Astrocyte (in vitro differentiated cells and primary cell): ENCODE measurements at regions not wholly inside any gene's neighbourhood (a gene's known extent, or its start where the extent isn't known, plus 50 kb on each side); places are given as distances from the start of the nearest gene placed in this dataset.

Experiments used
- DNase-seq: peaks from one replicate; pipeline ENCODE4 v3.0.0-alpha.2; 2010; ENCODE audit warnings: low read depth
- FAIRE-seq: peaks from 2 replicates; lab custom pipeline; 2011; peaks lifted over from hg19 to GRCh38; lab: Jason Lieb, UNC
- H2AFZ ChIP-seq: 2 replicates; pipeline ENCODE4 v1.6.0; 2012; ENCODE audit warnings: low read depth, low read length, inconsistent platforms
- H3K27ac ChIP-seq: 2 replicates; pipeline ENCODE4 v1.5.1; 2011; ENCODE audit warnings: low read depth, low read length, inconsistent platforms
- H3K27me3 ChIP-seq: 2 replicates; pipeline ENCODE4 v1.6.0; 2011; ENCODE audit warnings: low read length, inconsistent platforms; ENCODE audit not compliant: insufficient read depth
- H3K36me3 ChIP-seq: 2 replicates; pipeline ENCODE4 v1.5.1; 2011; ENCODE audit warnings: low read length, inconsistent platforms; ENCODE audit not compliant: insufficient read depth
- H3K4me1 ChIP-seq: 2 replicates; pipeline ENCODE4 v1.5.1; 2011; ENCODE audit warnings: low read length, inconsistent platforms; ENCODE audit not compliant: insufficient read depth
- H3K4me2 ChIP-seq: 2 replicates; pipeline ENCODE4 v1.6.0; 2012; ENCODE audit warnings: low read length, inconsistent platforms
- H3K4me3 ChIP-seq: 2 replicates; pipeline ENCODE4 v1.5.1; 2011; ENCODE audit warnings: low read depth, mild to moderate bottlenecking, low read length, inconsistent platforms; ENCODE audit not compliant: insufficient read depth
- H3K79me2 ChIP-seq: 2 replicates; pipeline ENCODE4 v1.6.0; 2012; ENCODE audit warnings: mild to moderate bottlenecking, low read length, inconsistent platforms; ENCODE audit not compliant: insufficient read depth
- H3K9ac ChIP-seq: 2 replicates; pipeline ENCODE4 v1.6.0; 2012; ENCODE audit warnings: mild to moderate bottlenecking, low read length, inconsistent platforms
- H3K9me3 ChIP-seq: 2 replicates; pipeline ENCODE4 v1.5.1; 2012; ENCODE audit warnings: low read depth, mild to moderate bottlenecking, low read length, inconsistent platforms; ENCODE audit not compliant: insufficient read depth
- H4K20me1 ChIP-seq: 2 replicates; pipeline ENCODE4 v1.6.0; 2012; ENCODE audit warnings: low read length, inconsistent platforms; ENCODE audit not compliant: insufficient read depth
- H3K27ac Mint-ChIP-seq: one replicate; pipeline ENCODE4 v1.8.0; 2021; ENCODE audit warnings: mild to moderate bottlenecking, mixed read lengths; ENCODE audit not compliant: unreplicated experiment
- H3K27me3 Mint-ChIP-seq: one replicate; pipeline ENCODE4 v1.8.0; 2021; ENCODE audit warnings: low read depth, mixed read lengths; ENCODE audit not compliant: unreplicated experiment
- H3K36me3 Mint-ChIP-seq: one replicate; pipeline ENCODE4 v1.8.0; 2021; ENCODE audit warnings: low read depth, mixed read lengths; ENCODE audit not compliant: unreplicated experiment
- H3K4me1 Mint-ChIP-seq: one replicate; pipeline ENCODE4 v1.8.0; 2021; ENCODE audit warnings: low read depth, mixed read lengths; ENCODE audit not compliant: unreplicated experiment
- H3K4me3 Mint-ChIP-seq: one replicate; pipeline ENCODE4 v1.8.0; 2021; ENCODE audit warnings: mild to moderate bottlenecking, moderate library complexity, mixed read lengths; ENCODE audit not compliant: unreplicated experiment
- H3K9me3 Mint-ChIP-seq: one replicate; pipeline ENCODE4 v1.8.0; 2021; ENCODE audit warnings: mild to moderate bottlenecking, mixed read lengths; ENCODE audit not compliant: unreplicated experiment
- EZH2 ChIP-seq: IDR thresholded peaks from 2 replicates; pipeline ENCODE4 v1.6.1; 2012; ENCODE audit warnings: mild to moderate bottlenecking, low read length, inconsistent platforms; ENCODE audit not compliant: insufficient read depth
- TF ChIP-seq, protein P1 (sequence below): IDR thresholded peaks from 2 replicates; pipeline ENCODE4 v1.5.1; 2011; ENCODE audit warnings: low read depth, mild to moderate bottlenecking, inconsistent platforms, low read length, moderate library complexity; ENCODE audit not compliant: insufficient read depth

DNA sequence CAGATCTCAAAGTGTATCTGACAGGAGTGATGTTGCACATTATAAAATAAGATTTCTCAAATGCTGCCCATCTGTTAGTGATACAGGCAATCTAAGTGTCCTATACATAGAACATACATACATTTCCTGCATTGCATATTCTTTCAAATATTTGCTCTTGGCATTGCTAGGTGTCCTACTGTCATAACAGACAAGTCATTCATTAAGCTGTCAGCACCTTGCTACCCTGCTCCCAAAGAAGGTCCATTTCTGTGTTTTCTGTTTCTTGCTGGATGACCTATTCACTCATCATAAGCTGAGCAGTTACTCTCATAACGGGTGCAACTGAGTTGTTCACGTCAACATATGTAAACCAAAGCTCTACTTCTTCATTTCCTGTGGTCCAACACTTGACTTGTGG, 719.0 kb downstream of the KCNJ2 start:
- TF ChIP-seq, protein P1, sequence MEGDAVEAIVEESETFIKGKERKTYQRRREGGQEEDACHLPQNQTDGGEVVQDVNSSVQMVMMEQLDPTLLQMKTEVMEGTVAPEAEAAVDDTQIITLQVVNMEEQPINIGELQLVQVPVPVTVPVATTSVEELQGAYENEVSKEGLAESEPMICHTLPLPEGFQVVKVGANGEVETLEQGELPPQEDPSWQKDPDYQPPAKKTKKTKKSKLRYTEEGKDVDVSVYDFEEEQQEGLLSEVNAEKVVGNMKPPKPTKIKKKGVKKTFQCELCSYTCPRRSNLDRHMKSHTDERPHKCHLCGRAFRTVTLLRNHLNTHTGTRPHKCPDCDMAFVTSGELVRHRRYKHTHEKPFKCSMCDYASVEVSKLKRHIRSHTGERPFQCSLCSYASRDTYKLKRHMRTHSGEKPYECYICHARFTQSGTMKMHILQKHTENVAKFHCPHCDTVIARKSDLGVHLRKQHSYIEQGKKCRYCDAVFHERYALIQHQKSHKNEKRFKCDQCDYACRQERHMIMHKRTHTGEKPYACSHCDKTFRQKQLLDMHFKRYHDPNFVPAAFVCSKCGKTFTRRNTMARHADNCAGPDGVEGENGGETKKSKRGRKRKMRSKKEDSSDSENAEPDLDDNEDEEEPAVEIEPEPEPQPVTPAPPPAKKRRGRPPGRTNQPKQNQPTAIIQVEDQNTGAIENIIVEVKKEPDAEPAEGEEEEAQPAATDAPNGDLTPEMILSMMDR: no peak
- no peak for TF ChIP-seq EZH2
- Histone ChIP-seq H3K4me3 (no peak overlapping the region), H3K4me1 (no peaks in the 10 kb centered on the region), H3K27ac (no peak overlapping the region), H3K27me3 (no peaks in the 10 kb centered on the region), H3K9me3 (no peaks in the 10 kb centered on the region), H3K4me2 (no peak overlapping the region), H3K9ac (no peak overlapping the region), H4K20me1 (no peaks in the 10 kb centered on the region), H2AFZ (no peak overlapping the region), H3K36me3 (no peaks in the 10 kb centered on the region), H3K79me2 (no peaks in the 10 kb centered on the region)
- Mint-ChIP-seq H3K4me3 (no peak overlapping the region), H3K9me3 (no peaks in the 10 kb centered on the region), H3K36me3 (no peaks in the 10 kb centered on the region), H3K4me1 (no peaks in the 10 kb centered on the region), H3K27ac (no peak overlapping the region), H3K27me3 (no peaks in the 10 kb centered on the region)
- no peak for FAIRE-seq
- DNase-seq: no peak

DNA sequence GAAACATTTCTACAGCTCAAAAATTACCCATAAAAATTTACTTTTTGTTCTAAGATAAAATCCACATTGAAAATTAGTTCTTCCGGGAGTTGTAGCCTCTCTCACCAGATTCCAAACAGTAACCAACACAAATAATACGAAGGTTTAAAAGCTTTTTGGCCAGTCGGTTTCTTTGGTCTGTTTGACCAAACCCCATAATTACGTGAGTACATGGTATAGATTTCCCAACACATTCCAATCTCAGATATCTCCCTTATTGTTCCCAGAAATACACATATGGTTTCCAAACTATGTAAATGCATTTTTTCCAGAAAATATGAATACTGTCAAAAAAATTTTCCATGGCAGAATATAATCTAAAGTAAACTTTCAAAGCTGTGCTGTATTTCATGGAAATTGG, 722.0 kb downstream of the KCNJ2 start:
- Histone ChIP-seq H3K9ac (no peak overlapping the region), H3K79me2 (no peaks in the 10 kb centered on the region), H3K4me1 (no peaks in the 10 kb centered on the region), H3K27me3 (no peaks in the 10 kb centered on the region), H3K27ac (no peak overlapping the region), H3K4me2 (no peak overlapping the region), H3K36me3 (no peaks in the 10 kb centered on the region), H3K9me3 (peaks cover 5% of the 10 kb centered on the region), H3K4me3 (no peak overlapping the region), H4K20me1 (no peaks in the 10 kb centered on the region), H2AFZ (no peak overlapping the region)
- Mint-ChIP-seq H3K27ac (no peak overlapping the region), H3K36me3 (no peaks in the 10 kb centered on the region), H3K9me3 (peaks cover 3% of the 10 kb centered on the region), H3K4me1 (no peaks in the 10 kb centered on the region), H3K27me3 (no peaks in the 10 kb centered on the region), H3K4me3 (no peak overlapping the region)
- no peak for TF ChIP-seq EZH2
- TF ChIP-seq, protein P1: no peak
- no peak for FAIRE-seq
- no peak for DNase-seq

DNA sequence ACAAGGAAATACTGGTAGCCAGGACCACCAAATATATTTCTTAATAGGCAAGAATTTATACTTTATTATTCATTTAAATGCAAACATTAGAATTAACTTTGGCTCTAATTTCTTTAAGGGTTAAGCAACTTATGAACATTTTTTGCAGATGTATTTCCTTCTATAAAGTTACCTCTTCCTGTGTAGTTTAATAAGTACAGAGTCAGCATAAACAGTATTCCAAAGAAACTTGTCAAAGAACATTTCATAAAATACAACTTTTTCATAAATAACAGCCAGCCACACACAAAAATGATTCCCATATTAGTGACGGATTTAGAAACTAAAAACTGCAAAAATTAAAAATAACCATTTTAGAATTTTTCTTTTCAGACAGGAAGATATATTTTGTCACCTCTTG, 723.2 kb downstream of the KCNJ2 start:
- Histone ChIP-seq H3K27me3 (no peaks in the 10 kb centered on the region), H3K4me1 (no peaks in the 10 kb centered on the region), H3K4me3 (no peak overlapping the region), H3K9me3 (peaks cover 5% of the 10 kb centered on the region), H2AFZ (no peak overlapping the region), H3K36me3 (no peaks in the 10 kb centered on the region), H4K20me1 (no peaks in the 10 kb centered on the region), H3K27ac (no peak overlapping the region), H3K9ac (no peak overlapping the region), H3K4me2 (no peak overlapping the region), H3K79me2 (no peaks in the 10 kb centered on the region)
- no peaks in the 10 kb centered on the region for H3K36me3 Mint-ChIP-seq
- H3K27ac Mint-ChIP-seq: no peak overlapping the region
- peaks cover 3% of the 10 kb centered on the region for H3K9me3 Mint-ChIP-seq
- FAIRE-seq: no peak
- no peaks in the 10 kb centered on the region for H3K4me1 Mint-ChIP-seq
- H3K4me3 Mint-ChIP-seq: no peak overlapping the region
- no peak for DNase-seq
- no peaks in the 10 kb centered on the region for H3K27me3 Mint-ChIP-seq
- TF ChIP-seq, protein P1: no peak
- no peak for TF ChIP-seq EZH2
